ENCODE measurements at regions not wholly inside any gene's neighbourhood (a gene's known extent, or its start where the extent isn't known, plus 50 kb on each side); places are given as distances from the start of the nearest gene placed in this dataset.

GRCh38 chr2:16908656-16909055, 243.0 kb upstream of the CYRIA start:
- H3K18ac ChIP-seq (ENCODE audit: insufficient read length, low read depth, low read length): no peak overlapping the region
- H2BK15ac ChIP-seq (ENCODE audit: low read depth, low read length): no peak overlapping the region
- DNase-seq: no peak
- H4K91ac ChIP-seq (ENCODE audit: insufficient read length, low read depth, low read length): no peak overlapping the region
- no peak overlapping the region for H2AFZ ChIP-seq (ENCODE audit: low read length)
- H3K4me2 ChIP-seq (ENCODE audit: insufficient read depth, insufficient read length, low read length): no peak overlapping the region
- TF ChIP-seq, protein P1, sequence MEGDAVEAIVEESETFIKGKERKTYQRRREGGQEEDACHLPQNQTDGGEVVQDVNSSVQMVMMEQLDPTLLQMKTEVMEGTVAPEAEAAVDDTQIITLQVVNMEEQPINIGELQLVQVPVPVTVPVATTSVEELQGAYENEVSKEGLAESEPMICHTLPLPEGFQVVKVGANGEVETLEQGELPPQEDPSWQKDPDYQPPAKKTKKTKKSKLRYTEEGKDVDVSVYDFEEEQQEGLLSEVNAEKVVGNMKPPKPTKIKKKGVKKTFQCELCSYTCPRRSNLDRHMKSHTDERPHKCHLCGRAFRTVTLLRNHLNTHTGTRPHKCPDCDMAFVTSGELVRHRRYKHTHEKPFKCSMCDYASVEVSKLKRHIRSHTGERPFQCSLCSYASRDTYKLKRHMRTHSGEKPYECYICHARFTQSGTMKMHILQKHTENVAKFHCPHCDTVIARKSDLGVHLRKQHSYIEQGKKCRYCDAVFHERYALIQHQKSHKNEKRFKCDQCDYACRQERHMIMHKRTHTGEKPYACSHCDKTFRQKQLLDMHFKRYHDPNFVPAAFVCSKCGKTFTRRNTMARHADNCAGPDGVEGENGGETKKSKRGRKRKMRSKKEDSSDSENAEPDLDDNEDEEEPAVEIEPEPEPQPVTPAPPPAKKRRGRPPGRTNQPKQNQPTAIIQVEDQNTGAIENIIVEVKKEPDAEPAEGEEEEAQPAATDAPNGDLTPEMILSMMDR (conservative IDR thresholded peaks at IDR 0.05): no peak
- WGBS (ENCODE audit: extremely low coverage, insufficient read length, low lambda C conversion rate): no CpG with 5 or more reads among the region's 1 CpG
- H4K5ac ChIP-seq (ENCODE audit: insufficient read length, low read depth, low read length): no peak overlapping the region
- H3K27me3 ChIP-seq (ENCODE audit: insufficient read depth, low read length): no peaks in the 10 kb centered on the region
- no peaks in the 10 kb centered on the region for H3K79me2 ChIP-seq (ENCODE audit: insufficient read depth, low read length)
- no peak overlapping the region for H3K27ac ChIP-seq (ENCODE audit: insufficient read length, low read depth, low read length)
- Mint-ChIP-seq H3K9me3 (no peaks in the 10 kb centered on the region), H3K4me1 (no peaks in the 10 kb centered on the region), H3K27ac (no peak overlapping the region), H3K4me3 (no peak overlapping the region), H3K27me3 (ENCODE audit: low read depth) (peaks cover 2% of the 10 kb centered on the region; the same call in 1 of the 2 replicates), H3K36me3 (ENCODE audit: insufficient read depth in 1 of 3, low read depth in 3 of 3) (no peaks in the 10 kb centered on the region)
- H3K9ac ChIP-seq (ENCODE audit: extremely low read depth, insufficient read length, low read length): no peak overlapping the region
- H3K14ac ChIP-seq (ENCODE audit: insufficient read depth, low read length): no peak overlapping the region
- H4K20me1 ChIP-seq (ENCODE audit: control insufficient read depth, insufficient read depth, insufficient read length): no peaks in the 10 kb centered on the region
- no peak overlapping the region for H3K23ac ChIP-seq (ENCODE audit: insufficient read length, low read depth, low read length)
- H4K8ac ChIP-seq (replicated peaks; ENCODE audit: insufficient read length, low read depth, low read length): no peak overlapping the region
- no peak overlapping the region for H2BK20ac ChIP-seq (ENCODE audit: low read depth, low read length, poor library complexity, severe bottlenecking)
- no peak overlapping the region for H2BK5ac ChIP-seq (ENCODE audit: insufficient read length, low read length)
- no peaks in the 10 kb centered on the region for H3K23me2 ChIP-seq (ENCODE audit: insufficient read length, low read depth, low read length, poor library complexity, severe bottlenecking)
- H3K9me3 ChIP-seq (ENCODE audit: control insufficient read depth, low read depth, low read length): no peaks in the 10 kb centered on the region
- H3K4me1 ChIP-seq (ENCODE audit: insufficient read depth, low read length): no peaks in the 10 kb centered on the region
- no peaks in the 10 kb centered on the region for H3K79me1 ChIP-seq (ENCODE audit: insufficient read depth, low read depth, low read length, poor library complexity, severe bottlenecking)
- H3K56ac ChIP-seq (ENCODE audit: insufficient read length, low read depth, low read length): no peak overlapping the region
- no peak overlapping the region for H2BK120ac ChIP-seq (ENCODE audit: low read depth, low read length, poor library complexity, severe bottlenecking)
- H2AK5ac ChIP-seq (ENCODE audit: insufficient read length, low read length): no peak overlapping the region
- H3K4ac ChIP-seq (ENCODE audit: low read depth, low read length): no peak overlapping the region
- H2BK12ac ChIP-seq (ENCODE audit: insufficient read length, low read depth, low read length): no peak overlapping the region
- no peak overlapping the region for H3T11ph ChIP-seq (ENCODE audit: low read length)

All from H9 (cell line).